AG09309 (cell line): ENCODE measurements at regions not wholly inside any gene's neighbourhood (a gene's known extent, or its start where the extent isn't known, plus 50 kb on each side); places are given as distances from the start of the nearest gene placed in this dataset.

Source experiments
- DNase-seq: peaks from one replicate; pipeline ENCODE4 v3.0.0-alpha.2; 2010; ENCODE audit warnings: low read depth
- H3K4me3 ChIP-seq: 2 replicates; pipeline ENCODE4 v1.5.1; 2011; ENCODE audit warnings: mild to moderate bottlenecking, low read depth, low read length, moderate library complexity; ENCODE audit not compliant: control insufficient read depth
- CTCF ChIP-seq: IDR thresholded peaks from 2 replicates; pipeline ENCODE4 v1.5.1; 2011; ENCODE audit warnings: mild to moderate bottlenecking, low read depth, low read length, inconsistent platforms; ENCODE audit not compliant: insufficient read depth, control insufficient read depth; ENCODE audit errors: missing control alignments

DNA sequence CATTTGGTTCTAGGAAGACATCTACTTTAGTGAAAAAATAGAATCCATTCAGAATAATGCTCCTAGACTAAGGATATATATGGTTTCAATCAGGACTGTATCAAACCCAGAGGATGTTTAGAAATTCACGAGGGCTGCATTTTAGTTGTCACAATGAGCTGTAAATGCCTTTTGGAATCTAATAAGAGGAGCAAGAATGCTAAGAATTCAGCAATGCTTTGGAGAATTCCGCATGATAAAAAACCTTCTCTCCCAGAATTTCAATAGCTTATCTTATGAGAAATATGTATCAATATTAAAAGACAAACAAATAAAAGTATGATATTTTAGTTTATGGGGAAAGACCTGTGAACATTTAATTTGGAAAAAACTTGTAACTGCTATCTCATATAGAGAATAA, 885.1 kb downstream of the ZPLD1 start:
- no peak for DNase-seq
- TF ChIP-seq CTCF = no peak
- H3K4me3 ChIP-seq = no peak overlapping the region

- DNase-seq = no peak
- no peak overlapping the region for H3K4me3 ChIP-seq
- no peak for TF ChIP-seq CTCF
Observed at GRCh38 chr3:103337179-103337845, 902.5 kb downstream of the ZPLD1 start.

GRCh38 chr3:103341078-103341606, 906.3 kb downstream of the ZPLD1 start:
- no peak overlapping the region for H3K4me3 ChIP-seq
- TF ChIP-seq CTCF = no peak
- no peak for DNase-seq

DNA sequence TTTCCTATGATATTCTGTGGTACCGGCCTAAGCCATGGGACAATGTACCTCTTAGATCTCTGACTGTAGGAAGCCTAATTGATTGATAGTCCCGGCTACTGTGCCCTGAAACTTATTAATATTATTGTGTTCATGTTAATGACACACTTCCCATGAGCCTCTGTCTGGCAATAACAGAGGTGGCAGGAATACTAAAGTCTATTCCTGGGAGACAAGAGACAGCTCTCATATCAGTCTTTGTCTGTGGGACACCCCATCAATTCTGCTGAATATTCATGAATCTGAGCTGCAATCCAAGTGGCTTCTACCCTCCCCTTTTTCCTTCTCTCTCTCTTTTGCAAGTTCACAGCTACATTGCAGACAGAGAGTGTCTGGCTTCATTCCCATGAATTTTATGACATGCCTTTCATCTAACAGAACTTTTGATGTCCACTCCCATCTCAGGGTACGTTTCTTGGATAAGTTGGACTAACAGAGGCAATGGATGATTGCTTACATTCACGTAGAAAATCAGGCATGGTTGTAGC, 907.5 kb downstream of the ZPLD1 start:
- no peak for DNase-seq
- TF ChIP-seq CTCF = no peak
- H3K4me3 ChIP-seq = no peak overlapping the region

- no peak for TF ChIP-seq CTCF
- no peak overlapping the region for H3K4me3 ChIP-seq
- DNase-seq = no peak
Observed at GRCh38 chr3:103349760-103350159, 914.9 kb downstream of the ZPLD1 start.

DNA sequence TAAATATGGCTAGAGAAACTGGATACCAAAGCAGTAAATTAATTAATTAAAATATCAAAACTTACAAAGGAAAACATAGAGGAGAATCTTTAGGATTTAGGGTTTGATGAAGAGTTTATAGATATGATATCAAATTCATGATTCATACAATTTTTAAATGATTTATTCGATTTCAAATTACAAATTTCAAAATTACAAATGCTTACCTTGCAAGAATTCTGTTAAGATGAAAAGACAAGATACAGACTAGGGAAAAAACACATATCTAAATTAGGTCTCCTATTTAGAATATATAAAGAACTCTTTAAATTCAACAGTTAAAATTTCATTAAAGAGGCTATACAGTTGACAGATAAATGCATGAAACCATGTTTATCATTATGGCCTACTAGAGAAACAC, 930.7 kb downstream of the ZPLD1 start:
- H3K4me3 ChIP-seq = no peak overlapping the region
- no peak for DNase-seq
- no peak for TF ChIP-seq CTCF
